GM12878 (cell line): ENCODE measurements at regions not wholly inside any gene's neighbourhood (a gene's known extent, or its start where the extent isn't known, plus 50 kb on each side); places are given as distances from the start of the nearest gene placed in this dataset.

Experiments
- ATAC-seq: fragments of 200-7000 bp; cut with Tn5 transposase; 3 replicates; pipeline ENCODE4 v1.9.1; 2020; ENCODE audit warnings: mild to moderate bottlenecking, moderate library complexity
- BruUV-seq: library from RNA; stranded (reverse); fragments of 400-500 nt; replicated peaks from 2 replicates; lab custom pipeline; 2021; lab: Mats Ljungman, UMichigan
- CTCF ChIA-PET: fragments of 300-600 bp; sonication (Branson Sonifier 250); formaldehyde crosslinking; extraction: SDS; loops from one replicate; lab custom pipeline; 2021; ENCODE audit warnings: inconsistent platforms; lab: Yijun Ruan, JAX
- POLR2A ChIA-PET: fragments of 350-600 bp; formaldehyde crosslinking; extraction: SDS; loops from one replicate; lab custom pipeline; 2021; ENCODE audit warnings: inconsistent platforms; lab: Charles Lee
- RAD21 ChIA-PET: fragments of 300-600 bp; sonication (Branson Sonifier 250); formaldehyde crosslinking; loops from one replicate; lab custom pipeline; 2023; ENCODE audit warnings: antibody characterized with exemption; ENCODE audit not compliant: unreplicated experiment; lab: Charles Lee
- SMC1A ChIA-PET: fragments of 300-600 bp; sonication (Branson Sonifier 250); formaldehyde crosslinking; loops from one replicate; lab custom pipeline; 2023; ENCODE audit not compliant: unreplicated experiment, uncharacterized antibody; lab: Charles Lee
- DNase-seq: peaks from one replicate; pipeline ENCODE4 v3.0.0-alpha.2; 2011; ENCODE audit warnings: low read depth, low spot score
- FAIRE-seq: peaks from 3 replicates; lab custom pipeline; 2011; peaks lifted over from hg19 to GRCh38; lab: Jason Lieb, UNC
- H2AFZ ChIP-seq: 2 replicates; pipeline ENCODE4 v1.6.0; 2011; ENCODE audit warnings: low read depth, low read length, control low read depth; ENCODE audit not compliant: control insufficient read depth
- H3K27ac ChIP-seq: 2 replicates; pipeline ENCODE4 v1.5.1; 2011; ENCODE audit warnings: control low read depth; ENCODE audit not compliant: control insufficient read depth, insufficient read depth
- H3K27me3 ChIP-seq, 2 experiments: replicated peaks in 1 of 2; 2 replicates each; pipeline versions ENCODE4 v1.6.0 to v1.6.1; 2011; ENCODE audit warnings: low read length in 1 of 2; ENCODE audit not compliant: control insufficient read depth in 2 of 2, insufficient read depth in 2 of 2
- H3K36me3 ChIP-seq, 2 experiments: 2 replicates each; pipeline ENCODE4 v1.5.1; 2011; ENCODE audit warnings: low read length in 1 of 2; ENCODE audit not compliant: control insufficient read depth in 2 of 2, insufficient read depth in 2 of 2
- H3K4me1 ChIP-seq: 2 replicates; pipeline ENCODE4 v1.6.1; 2011; ENCODE audit warnings: mild to moderate bottlenecking, low read length, moderate library complexity, mixed read lengths; ENCODE audit not compliant: control insufficient read depth, insufficient read depth
- H3K4me2 ChIP-seq: 2 replicates; pipeline ENCODE4 v1.6.0; 2011; ENCODE audit warnings: control low read depth; ENCODE audit not compliant: control insufficient read depth, insufficient read depth
- H3K4me3 ChIP-seq: fragments of 200-600 bp; sonication (generic); 2 replicates; pipeline ENCODE4 v1.5.1; 2016
- H3K79me2 ChIP-seq: 2 replicates; pipeline ENCODE4 v1.6.0; 2011; ENCODE audit warnings: low read length; ENCODE audit not compliant: control insufficient read depth, insufficient read depth
- H3K9ac ChIP-seq: 2 replicates; pipeline ENCODE4 v1.8.0; 2011; ENCODE audit warnings: low read length, control low read depth, mixed read lengths; ENCODE audit not compliant: control insufficient read depth, insufficient read depth
- H3K9me3 ChIP-seq: replicated peaks from 3 replicates; pipeline ENCODE4 v1.5.1; 2011; ENCODE audit warnings: mild to moderate bottlenecking, low read length; ENCODE audit not compliant: control insufficient read depth, insufficient read depth
- H4K20me1 ChIP-seq: 2 replicates; pipeline ENCODE4 v1.6.0; 2011; ENCODE audit not compliant: control insufficient read depth, insufficient read depth
- E2F8 ChIP-seq: fragments of 450-650 bp; IDR thresholded peaks from 2 replicates; pipeline ENCODE4 v1.6.1; 2018; ENCODE audit warnings: mild to moderate bottlenecking, low read depth, moderate library complexity; ENCODE audit not compliant: partially characterized antibody
- ELK1 ChIP-seq: IDR thresholded peaks from 2 replicates; pipeline ENCODE4 v1.6.1; 2012; ENCODE audit warnings: low read depth, low read length, improper control_type of control experiment
- GATAD2B ChIP-seq: fragments of 450-650 bp; conservative IDR thresholded peaks from 2 replicates; pipeline ENCODE4 v1.6.1; 2017; ENCODE audit warnings: low read depth, mild to moderate bottlenecking, moderate library complexity
- HDAC2 ChIP-seq: fragments of 200-600 bp; sonication (generic); IDR thresholded peaks from 2 replicates; pipeline ENCODE4 v1.6.1; 2017
- HDAC6 ChIP-seq: fragments of 200-600 bp; sonication (generic); IDR thresholded peaks from one replicate; pipeline ENCODE4 v1.8.0; 2017; ENCODE audit warnings: antibody characterized with exemption; ENCODE audit not compliant: unreplicated experiment
- MTA3 ChIP-seq: IDR thresholded peaks from 2 replicates; pipeline ENCODE4 v1.6.1; 2012; ENCODE audit warnings: low read length, inconsistent platforms, borderline replicate concordance
- RELA ChIP-seq: fragments of 450-650 bp; IDR thresholded peaks from 2 replicates; pipeline ENCODE4 v1.8.0; 2014; ENCODE audit warnings: borderline replicate concordance; ENCODE audit not compliant: partially characterized antibody
- SMAD5 ChIP-seq: IDR thresholded peaks from 2 replicates; pipeline ENCODE4 v1.6.1; 2016; ENCODE audit warnings: antibody characterized with exemption, low read depth
- SUPT20H ChIP-seq: IDR thresholded peaks from 2 replicates; pipeline ENCODE4 v1.6.1; 2011; ENCODE audit warnings: low read depth, mild to moderate bottlenecking, low read length, moderate library complexity, borderline replicate concordance; ENCODE audit not compliant: control insufficient read depth
- ZNF217 ChIP-seq: fragments of 450-650 bp; IDR thresholded peaks from 2 replicates; pipeline ENCODE4 v1.6.1; 2017; ENCODE audit warnings: antibody characterized with exemption, mild to moderate bottlenecking
- WGBS: methylation state at CpG from one replicate; pipeline ENCODE4 v1.1.6; 2016; ENCODE audit warnings: low lambda C conversion rate; ENCODE audit not compliant: insufficient replicate concordance, insufficient coverage; ENCODE audit errors: missing lambda C conversion rate; 5-methylcytosine and 5-hydroxymethylcytosine counted together
- in situ Hi-C: fragments of 300-500 bp; cut with MboI; formaldehyde crosslinking; loops from 9 replicates; pipeline ENCODE4 v1.14.3; 2018; ENCODE audit warnings: mixed read lengths
- intact Hi-C: fragments of 100-400 bp; cut with micrococcal nuclease; formaldehyde crosslinking; loops from one replicate; pipeline ENCODE4 v1.14.2; 2022; ENCODE audit not compliant: unreplicated experiment
- TF ChIP-seq, protein P1 (sequence below): IDR thresholded peaks from 2 replicates; pipeline ENCODE4 v1.6.1; 2012; ENCODE audit warnings: low read length, inconsistent platforms
- TF ChIP-seq, protein P2 (sequence below): fragments of 450-650 bp; IDR thresholded peaks from 2 replicates; pipeline ENCODE4 v1.6.1; 2016; ENCODE audit warnings: mild to moderate bottlenecking

DNA sequence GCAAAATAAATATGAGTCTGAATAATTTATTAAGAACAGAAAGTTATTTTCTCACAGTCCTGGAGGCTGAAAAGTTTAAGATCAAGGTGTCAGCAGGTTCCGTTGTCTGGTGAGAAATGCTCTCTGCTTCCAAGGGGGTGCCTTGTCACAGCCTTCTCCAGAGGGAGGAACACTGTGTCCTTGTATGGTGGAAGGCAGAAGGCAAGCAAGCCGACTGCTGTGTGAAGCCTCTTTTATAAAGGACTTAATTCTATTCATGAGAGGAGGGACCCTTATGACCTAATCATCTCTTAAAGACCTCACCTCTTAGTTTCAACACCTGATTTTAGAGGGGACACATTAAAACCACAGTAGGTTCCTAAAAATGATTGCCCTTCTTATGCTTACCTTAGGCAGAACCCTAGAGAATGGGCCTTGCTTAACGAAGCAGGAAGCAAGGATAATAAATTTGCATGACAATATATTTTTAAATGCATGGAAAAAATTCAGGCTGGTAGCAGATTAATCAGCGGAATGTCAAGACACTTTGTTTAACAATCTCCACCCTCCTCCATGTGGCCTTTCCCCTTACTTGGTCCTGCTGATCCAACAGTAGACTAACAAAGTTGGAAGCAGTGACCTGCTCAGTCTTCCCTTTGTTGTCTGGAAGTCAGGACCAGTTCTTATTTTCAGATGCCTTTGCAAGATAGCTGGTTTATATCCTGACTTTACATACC lies 154.9 kb downstream of the DYRK2 start:
- no peaks in the 10 kb centered on the region for H3K36me3 ChIP-seq
- H3K79me2 ChIP-seq: no peaks in the 10 kb centered on the region
- no peak overlapping the region for H2AFZ ChIP-seq
- no peaks in the 10 kb centered on the region for H4K20me1 ChIP-seq
- H3K27ac ChIP-seq: no peak overlapping the region
- SMC1A ChIA-PET: no interaction called here
- no peak overlapping the region for H3K4me2 ChIP-seq
- no peak for ATAC-seq
- 74% methylated on average over 4 of the region's 4 CpGs for WGBS
- RAD21 ChIA-PET: no interaction called here
- H3K9me3 ChIP-seq: no peaks in the 10 kb centered on the region
- CTCF ChIA-PET: no interaction called here
- H3K4me1 ChIP-seq: peaks cover 3% of the 10 kb centered on the region; the same call in 1 of the 2 replicates
- in situ Hi-C loops: no loop called here
- no peaks in the 10 kb centered on the region for H3K27me3 ChIP-seq
- no peak overlapping the region for H3K4me3 ChIP-seq
- no TSS peak for BruUV-seq
- intact Hi-C loops: no loop called here
- no peak for FAIRE-seq
- POLR2A ChIA-PET: no interaction called here
- no peak for DNase-seq
- TF ChIP-seq RELA (no peak), SUPT20H (no peak), HDAC6 (no peak), GATAD2B (no peak), SMAD5 (no peak), MTA3 (no peak), ZNF217 (no peak), ELK1 (no peak), HDAC2 (no peak), E2F8 (no peak)
- TF ChIP-seq, protein P1, sequence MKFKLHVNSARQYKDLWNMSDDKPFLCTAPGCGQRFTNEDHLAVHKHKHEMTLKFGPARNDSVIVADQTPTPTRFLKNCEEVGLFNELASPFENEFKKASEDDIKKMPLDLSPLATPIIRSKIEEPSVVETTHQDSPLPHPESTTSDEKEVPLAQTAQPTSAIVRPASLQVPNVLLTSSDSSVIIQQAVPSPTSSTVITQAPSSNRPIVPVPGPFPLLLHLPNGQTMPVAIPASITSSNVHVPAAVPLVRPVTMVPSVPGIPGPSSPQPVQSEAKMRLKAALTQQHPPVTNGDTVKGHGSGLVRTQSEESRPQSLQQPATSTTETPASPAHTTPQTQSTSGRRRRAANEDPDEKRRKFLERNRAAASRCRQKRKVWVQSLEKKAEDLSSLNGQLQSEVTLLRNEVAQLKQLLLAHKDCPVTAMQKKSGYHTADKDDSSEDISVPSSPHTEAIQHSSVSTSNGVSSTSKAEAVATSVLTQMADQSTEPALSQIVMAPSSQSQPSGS: no peak
- TF ChIP-seq, protein P2, sequence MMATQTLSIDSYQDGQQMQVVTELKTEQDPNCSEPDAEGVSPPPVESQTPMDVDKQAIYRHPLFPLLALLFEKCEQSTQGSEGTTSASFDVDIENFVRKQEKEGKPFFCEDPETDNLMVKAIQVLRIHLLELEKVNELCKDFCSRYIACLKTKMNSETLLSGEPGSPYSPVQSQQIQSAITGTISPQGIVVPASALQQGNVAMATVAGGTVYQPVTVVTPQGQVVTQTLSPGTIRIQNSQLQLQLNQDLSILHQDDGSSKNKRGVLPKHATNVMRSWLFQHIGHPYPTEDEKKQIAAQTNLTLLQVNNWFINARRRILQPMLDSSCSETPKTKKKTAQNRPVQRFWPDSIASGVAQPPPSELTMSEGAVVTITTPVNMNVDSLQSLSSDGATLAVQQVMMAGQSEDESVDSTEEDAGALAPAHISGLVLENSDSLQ: no peak
- no peak overlapping the region for H3K9ac ChIP-seq
